ENCODE measurements at regions not wholly inside any gene's neighbourhood (a gene's known extent, or its start where the extent isn't known, plus 50 kb on each side); places are given as distances from the start of the nearest gene placed in this dataset.

- H3K36me3 ChIP-seq (ENCODE audit: control insufficient read depth, insufficient read depth, low read length): no peaks in the 10 kb centered on the region
- intact Hi-C loops (cut with micrococcal nuclease) (no loop called here), in situ Hi-C loops (cut with MboI) (no loop called here)
- no peaks in the 10 kb centered on the region for H3K9me3 ChIP-seq (replicated peaks; ENCODE audit: control insufficient read depth, insufficient read depth, low read depth, low read length)
- no peak overlapping the region for H3K4me3 ChIP-seq
- H3K79me2 ChIP-seq (ENCODE audit: control insufficient read depth, insufficient read depth, low read length): no peaks in the 10 kb centered on the region
- H3K9ac ChIP-seq (ENCODE audit: insufficient read depth in 1 of 2, low read depth in 2 of 2, low read length in 2 of 2): no peak overlapping the region
- CTCF ChIA-PET (ENCODE audit: low intra/inter-chr PET ratio): no interaction called here
- H3K27me3 ChIP-seq (ENCODE audit: control insufficient read depth in 2 of 2, insufficient read depth in 2 of 2, low read length in 2 of 2): peaks cover 28 to 47% of the 10 kb centered on the region in 2 experiments
- FAIRE-seq (no peak), DNase-seq (ENCODE audit: extremely low read depth in 1 of 4, low spot score in 3 of 4) (no peak), ATAC-seq (no peak)
- POLR2A ChIA-PET: interaction anchor here (0.6 kb wide), 1 partner anchor 1391 kb away, joined by 3 read pairs; no protein-coding TSS in a partner anchor
- no peak overlapping the region for H2AFZ ChIP-seq (ENCODE audit: low read depth, low read length)
- H3K27ac ChIP-seq (ENCODE audit: extremely low read depth, low read depth, low read length): no peak overlapping the region
- no peak overlapping the region for H3K4me2 ChIP-seq (ENCODE audit: insufficient read depth, low read length)
- no peaks in the 10 kb centered on the region for H3K9me1 ChIP-seq (ENCODE audit: control insufficient read depth, insufficient read depth, low read length)
- BruUV-seq (replicated peaks): no TSS peak
- TF ChIP-seq MEF2D (tag; conservative IDR thresholded peaks at IDR 0.05; ENCODE audit: low read depth) (no peak), EHMT2 (IDR thresholded peaks at IDR 0.05) (no peak), JUNB (CRISPR knock-in tag; conservative IDR thresholded peaks at IDR 0.05) (no peak), SMARCC2 (IDR thresholded peaks at IDR 0.05; ENCODE audit: low read depth) (no peak), SMARCA4 (IDR thresholded peaks at IDR 0.05) (no peak), ZNF232 (CRISPR knock-in tag; IDR thresholded peaks at IDR 0.05) (no peak), AFF1 (IDR thresholded peaks at IDR 0.05; ENCODE audit: low read depth in 1 of 2, partially characterized antibody in 2 of 2) (no peak)
- H4K20me1 ChIP-seq (replicated peaks; ENCODE audit: control insufficient read depth, insufficient read depth, low read length): no peaks in the 10 kb centered on the region
- 0% methylated on average over 1 of the region's 1 CpG for WGBS (ENCODE audit: insufficient coverage, low coverage, missing lambda C conversion rate)
- peaks cover 0 to 5% of the 10 kb centered on the region in 2 experiments; a peak in 1 of 5 replicates for H3K4me1 ChIP-seq (replicated peaks in 1 of 2; ENCODE audit: control insufficient read depth in 2 of 2, insufficient read depth in 2 of 2, low read length in 2 of 2)
These were observed 145.3 kb upstream of the ECI2 start for GRCh38 chr6:4280707-4281106.

Measured in K562 (cell line).